Panc1 (cell line): ENCODE measurements at regions not wholly inside any gene's neighbourhood (a gene's known extent, or its start where the extent isn't known, plus 50 kb on each side); places are given as distances from the start of the nearest gene placed in this dataset.

Source experiments
- ATAC-seq: fragments of 200-7000 bp; cut with Tn5 transposase; 2 replicates; pipeline ENCODE4 v1.9.1; 2020; ENCODE audit warnings: mild to moderate bottlenecking, moderate library complexity
- BruUV-seq: library from RNA; stranded (reverse); fragments of 400-500 nt; replicated peaks from 2 replicates; lab custom pipeline; 2021; lab: Mats Ljungman, UMichigan
- CTCF ChIA-PET: fragments of 300-600 bp; sonication (Branson Sonifier 250); formaldehyde crosslinking; loops from one replicate; lab custom pipeline; 2022; ENCODE audit warnings: antibody characterized with exemption; lab: Charles Lee
- POLR2A ChIA-PET: fragments of 300-600 bp; sonication (Branson Sonifier 250); formaldehyde crosslinking; loops from one replicate; lab custom pipeline; 2022; ENCODE audit warnings: antibody characterized with exemption; lab: Charles Lee
- DNase-seq: peaks from one replicate; pipeline ENCODE4 v3.0.0-alpha.2; 2010; ENCODE audit warnings: low read depth, low spot score
- H3K27ac ChIP-seq: 2 replicates; pipeline ENCODE4 v1.5.1; 2011; ENCODE audit warnings: mild to moderate bottlenecking, low read length, inconsistent platforms
- H3K27me3 ChIP-seq: fragments of 200-500 bp; sonication (Bioruptor generic); 2 replicates; pipeline ENCODE4 v1.6.0; 2014; ENCODE audit warnings: low read length, inconsistent platforms; ENCODE audit not compliant: control insufficient read depth, insufficient read depth
- H3K36me3 ChIP-seq: fragments of 200-500 bp; sonication (Bioruptor generic); 2 replicates; pipeline ENCODE4 v1.5.1; 2014; ENCODE audit warnings: inconsistent platforms, mild to moderate bottlenecking, low read length, moderate library complexity; ENCODE audit not compliant: control insufficient read depth, insufficient read depth
- H3K4me1 ChIP-seq: 2 replicates; pipeline ENCODE4 v1.5.1; 2011; ENCODE audit warnings: inconsistent platforms, mild to moderate bottlenecking, low read length, moderate library complexity; ENCODE audit not compliant: control insufficient read depth, insufficient read depth
- H3K4me3 ChIP-seq, 2 experiments: 2 replicates each; pipeline ENCODE4 v1.5.1; 2011 to 2012; ENCODE audit warnings: low read depth in 2 of 2, low read length in 2 of 2, mild to moderate bottlenecking in 2 of 2, inconsistent platforms in 1 of 2, moderate library complexity in 1 of 2
- H3K9me3 ChIP-seq: fragments of 200-500 bp; sonication (Bioruptor generic); 2 replicates; pipeline ENCODE4 v1.5.1; 2014; ENCODE audit warnings: low read depth, mild to moderate bottlenecking, inconsistent platforms, low read length, moderate library complexity; ENCODE audit not compliant: control insufficient read depth, insufficient read depth
- POLR2AphosphoS5 ChIP-seq: IDR thresholded peaks from 2 replicates; pipeline ENCODE4 v1.6.1; 2012; ENCODE audit warnings: mild to moderate bottlenecking, low read depth, low read length, moderate library complexity
- REST ChIP-seq, 2 experiments: IDR thresholded peaks; 2 replicates each; pipeline ENCODE4 v1.6.1; 2011 to 2012; ENCODE audit warnings: low read depth in 2 of 2, control low read depth in 1 of 2, low read length in 1 of 2, mild to moderate bottlenecking in 1 of 2, moderate library complexity in 1 of 2; ENCODE audit not compliant: insufficient read depth in 1 of 2
- SIN3A ChIP-seq: IDR thresholded peaks from 2 replicates; pipeline ENCODE4 v1.6.1; 2012; ENCODE audit warnings: low read depth, mild to moderate bottlenecking, low read length, moderate library complexity, borderline replicate concordance; ENCODE audit not compliant: insufficient read depth
- TCF7L2 ChIP-seq: IDR thresholded peaks from 2 replicates; pipeline ENCODE4 v1.6.1; 2011; ENCODE audit warnings: mild to moderate bottlenecking, low read depth, low read length, inconsistent platforms
- in situ Hi-C: cut with HindIII; loops from 2 replicates; pipeline ENCODE4 v1.10.0; 2016; ENCODE audit warnings: low sequenced_read_pairs, low pct_unique_long_range_greater_than_20kb
- intact Hi-C: fragments of 100-400 bp; cut with micrococcal nuclease; formaldehyde crosslinking; loops from one replicate; pipeline ENCODE4 v1.10.0; 2022; ENCODE audit not compliant: unreplicated experiment
- TF ChIP-seq, protein P1 (sequence below): fragments of 450-650 bp; IDR thresholded peaks from 2 replicates; pipeline ENCODE4 v1.5.1; 2017; ENCODE audit warnings: mild to moderate bottlenecking

DNA sequence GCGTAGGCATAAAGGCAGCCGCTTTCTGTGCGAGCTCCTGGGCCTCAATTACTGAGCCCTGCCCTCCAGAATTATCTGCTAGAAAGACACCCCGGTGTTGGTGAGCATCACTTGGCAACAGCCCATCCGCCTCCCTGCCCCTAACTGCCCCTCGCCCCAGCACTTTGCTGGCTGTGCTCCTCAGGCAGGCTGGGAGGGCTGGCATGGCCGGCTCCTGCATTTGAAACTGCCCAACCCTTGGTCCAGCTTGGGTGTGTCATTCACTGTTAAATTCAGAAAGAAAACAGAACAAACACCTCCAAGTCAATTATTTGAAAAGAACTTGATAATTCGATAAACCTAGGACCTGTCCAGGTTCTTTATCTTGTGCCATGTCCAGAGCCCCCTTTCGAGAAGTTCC, 334.2 kb downstream of the IRX2 start:
- H3K9me3 ChIP-seq, result 0 out of 2 replicates have a peak, but pooled peaks cover 2% of the 10 kb centered on the region
- no peak overlapping the region for H3K27ac ChIP-seq
- intact Hi-C loops (no loop called here), in situ Hi-C loops (no loop called here)
- no peaks in the 10 kb centered on the region for H3K36me3 ChIP-seq
- ATAC-seq (no peak), DNase-seq (no peak)
- no peak overlapping the region for H3K4me3 ChIP-seq
- no TSS peak for BruUV-seq
- ChIA-PET POLR2A (no interaction called here), CTCF (no interaction called here)
- H3K4me1 ChIP-seq, result no peaks in the 10 kb centered on the region
- H3K27me3 ChIP-seq, result peaks cover 2% of the 10 kb centered on the region; the same call in 1 of the 2 replicates
- TF ChIP-seq, protein P1, sequence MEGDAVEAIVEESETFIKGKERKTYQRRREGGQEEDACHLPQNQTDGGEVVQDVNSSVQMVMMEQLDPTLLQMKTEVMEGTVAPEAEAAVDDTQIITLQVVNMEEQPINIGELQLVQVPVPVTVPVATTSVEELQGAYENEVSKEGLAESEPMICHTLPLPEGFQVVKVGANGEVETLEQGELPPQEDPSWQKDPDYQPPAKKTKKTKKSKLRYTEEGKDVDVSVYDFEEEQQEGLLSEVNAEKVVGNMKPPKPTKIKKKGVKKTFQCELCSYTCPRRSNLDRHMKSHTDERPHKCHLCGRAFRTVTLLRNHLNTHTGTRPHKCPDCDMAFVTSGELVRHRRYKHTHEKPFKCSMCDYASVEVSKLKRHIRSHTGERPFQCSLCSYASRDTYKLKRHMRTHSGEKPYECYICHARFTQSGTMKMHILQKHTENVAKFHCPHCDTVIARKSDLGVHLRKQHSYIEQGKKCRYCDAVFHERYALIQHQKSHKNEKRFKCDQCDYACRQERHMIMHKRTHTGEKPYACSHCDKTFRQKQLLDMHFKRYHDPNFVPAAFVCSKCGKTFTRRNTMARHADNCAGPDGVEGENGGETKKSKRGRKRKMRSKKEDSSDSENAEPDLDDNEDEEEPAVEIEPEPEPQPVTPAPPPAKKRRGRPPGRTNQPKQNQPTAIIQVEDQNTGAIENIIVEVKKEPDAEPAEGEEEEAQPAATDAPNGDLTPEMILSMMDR, result no peak
- TF ChIP-seq TCF7L2 (no peak), REST (IDR thresholded peaks at IDR 0.05; ENCODE audit: insufficient read depth in 1 of 2, low read depth in 2 of 2, low read length in 1 of 2) (no peak), SIN3A (no peak), POLR2AphosphoS5 (no peak)

DNA sequence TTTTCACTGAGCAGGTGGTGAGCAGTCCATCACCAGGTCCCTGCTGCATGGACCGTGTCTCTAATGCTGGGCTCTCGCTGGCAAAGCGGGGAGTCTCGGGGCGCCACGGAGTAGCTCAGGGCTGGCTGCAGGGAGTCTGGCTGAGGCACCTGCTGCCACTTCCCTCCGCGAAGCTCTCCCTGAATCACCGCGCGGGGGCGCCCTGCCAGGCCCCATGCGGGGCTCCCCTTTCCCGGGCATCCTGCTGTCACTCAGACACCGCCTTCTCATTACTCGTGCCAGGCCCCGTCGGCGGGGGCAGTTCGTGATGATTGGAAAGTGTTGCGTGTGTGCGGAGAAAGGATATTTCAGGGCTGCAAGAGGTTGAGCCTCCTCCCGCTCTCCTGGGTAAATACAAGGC, 335.8 kb downstream of the IRX2 start:
- in situ Hi-C loops, result no loop called here
- Histone ChIP-seq H3K27ac (no peak overlapping the region), H3K4me3 (no peak overlapping the region), H3K36me3 (no peaks in the 10 kb centered on the region), H3K27me3 (peaks cover 2% of the 10 kb centered on the region; the same call in 1 of the 2 replicates), H3K4me1 (no peaks in the 10 kb centered on the region), H3K9me3 (no peaks in the 10 kb centered on the region)
- BruUV-seq, result no TSS peak
- ATAC-seq (no peak), DNase-seq (no peak)
- ChIA-PET POLR2A (no interaction called here), CTCF (no interaction called here)
- TF ChIP-seq, protein P1, result peak; percentile 49
- TF ChIP-seq TCF7L2 (no peak), REST (IDR thresholded peaks at IDR 0.05; ENCODE audit: insufficient read depth in 1 of 2, low read depth in 2 of 2, low read length in 1 of 2) (no peak), POLR2AphosphoS5 (no peak), SIN3A (no peak)
- intact Hi-C loops, result no loop called here
